SK-N-SH treated with all-trans-retinoic acid at 6 μM for 48 hours (cell line): ENCODE measurements at regions not wholly inside any gene's neighbourhood (a gene's known extent, or its start where the extent isn't known, plus 50 kb on each side); places are given as distances from the start of the nearest gene placed in this dataset.

Experiments
- ATAC-seq: fragments of 200-7000 bp; cut with Tn5 transposase; 3 replicates; pipeline ENCODE4 v1.9.1; 2020; ENCODE audit warnings: mild to moderate bottlenecking, moderate library complexity
- ARNTL ChIP-seq: fragments of 450-650 bp; formaldehyde crosslinking; IDR thresholded peaks from 2 replicates; pipeline ENCODE4 v1.5.0; 2020; ENCODE audit warnings: low read depth, mild to moderate bottlenecking, moderate library complexity, borderline replicate concordance
- BACH2 ChIP-seq: fragments of 250-450 bp; sonication (Bioruptor Pico); IDR thresholded peaks from 2 replicates; pipeline ENCODE4 v1.9.0; 2021; ENCODE audit warnings: mild to moderate bottlenecking, borderline replicate concordance
- CSDC2 ChIP-seq: fragments of 250-450 bp; sonication (Bioruptor Pico); IDR thresholded peaks from 2 replicates; pipeline ENCODE4 v1.5.0; 2020; ENCODE audit warnings: mild to moderate bottlenecking, moderate library complexity
- CSRNP3 ChIP-seq: fragments of 250-450 bp; sonication (Bioruptor Pico); IDR thresholded peaks from 2 replicates; pipeline ENCODE4 v1.5.1; 2021; ENCODE audit warnings: mild to moderate bottlenecking, moderate library complexity
- ISL1 ChIP-seq: fragments of 250-450 bp; sonication (Bioruptor Pico); IDR thresholded peaks from 2 replicates; pipeline ENCODE4 v2.1.2; 2022; ENCODE audit warnings: mild to moderate bottlenecking, moderate library complexity
- PATZ1 ChIP-seq: fragments of 250-450 bp; sonication (Bioruptor Pico); IDR thresholded peaks from 2 replicates; pipeline ENCODE4 v1.8.0; 2020; ENCODE audit warnings: mild to moderate bottlenecking, moderate library complexity, borderline replicate concordance
- POU6F1 ChIP-seq: fragments of 250-450 bp; sonication (Bioruptor Pico); IDR thresholded peaks from 2 replicates; pipeline ENCODE4 v1.8.0; 2021; ENCODE audit warnings: low read depth, mild to moderate bottlenecking, moderate library complexity, borderline replicate concordance
- PPARA ChIP-seq: fragments of 250-450 bp; sonication (Bioruptor Pico); IDR thresholded peaks from 2 replicates; pipeline ENCODE4 v1.5.0; 2020; ENCODE audit warnings: mild to moderate bottlenecking, borderline replicate concordance
- RARB ChIP-seq: fragments of 250-450 bp; sonication (Bioruptor Pico); IDR thresholded peaks from 2 replicates; pipeline ENCODE4 v1.8.0; 2021; ENCODE audit warnings: mild to moderate bottlenecking, moderate library complexity
- SNAI2 ChIP-seq: fragments of 250-450 bp; sonication (Bioruptor Pico); IDR thresholded peaks from 2 replicates; pipeline ENCODE4 v1.5.0; 2020; ENCODE audit warnings: mild to moderate bottlenecking, moderate library complexity
- TCF4 ChIP-seq: fragments of 250-450 bp; sonication (Bioruptor Pico); IDR thresholded peaks from 2 replicates; pipeline ENCODE4 v1.8.0; 2021; ENCODE audit warnings: mild to moderate bottlenecking, moderate library complexity, borderline replicate concordance
- TOX ChIP-seq: fragments of 250-450 bp; sonication (Bioruptor Pico); IDR thresholded peaks from 2 replicates; pipeline ENCODE4 v1.8.0; 2021; ENCODE audit warnings: mild to moderate bottlenecking, moderate library complexity, borderline replicate concordance
- TSHZ2 ChIP-seq: fragments of 250-450 bp; sonication (Bioruptor Pico); IDR thresholded peaks from 2 replicates; pipeline ENCODE4 v1.5.0; 2020; ENCODE audit warnings: mild to moderate bottlenecking, moderate library complexity
- ZC3H10 ChIP-seq: fragments of 250-450 bp; sonication (Bioruptor Pico); IDR thresholded peaks from 2 replicates; pipeline ENCODE4 v1.5.1; 2021; ENCODE audit warnings: mild to moderate bottlenecking, moderate library complexity
- ZFP30 ChIP-seq: fragments of 450-650 bp; formaldehyde crosslinking; IDR thresholded peaks from 2 replicates; pipeline ENCODE4 v1.5.0; 2022; ENCODE audit warnings: mild to moderate bottlenecking, moderate library complexity
- ZNF70 ChIP-seq: fragments of 450-650 bp; formaldehyde crosslinking; IDR thresholded peaks from 2 replicates; pipeline ENCODE4 v1.5.0; 2020; ENCODE audit warnings: mild to moderate bottlenecking, moderate library complexity
- ZNF8 ChIP-seq: fragments of 450-650 bp; formaldehyde crosslinking; IDR thresholded peaks from 2 replicates; pipeline ENCODE4 v1.5.0; 2020; ENCODE audit warnings: mild to moderate bottlenecking, moderate library complexity

GRCh38 chr3:25145176-25145575, 282.9 kb upstream of the RARB start:
- TF ChIP-seq POU6F1 (CRISPR knock-in tag) (no peak), SNAI2 (CRISPR knock-in tag) (no peak), CSDC2 (no peak), TCF4 (no peak), ZFP30 (CRISPR knock-in tag) (no peak), PATZ1 (CRISPR knock-in tag) (no peak), PPARA (CRISPR knock-in tag) (no peak), ZNF8 (CRISPR knock-in tag) (no peak), RARB (CRISPR knock-in tag) (no peak), TSHZ2 (no peak), TOX (CRISPR knock-in tag) (no peak)
- no peak for ATAC-seq

- TF ChIP-seq ZC3H10, result no peak
- TF ChIP-seq TOX (CRISPR knock-in tag), result no peak
- TF ChIP-seq ISL1, result no peak
- TF ChIP-seq CSDC2, result no peak
- TF ChIP-seq CSRNP3 (CRISPR knock-in tag), result no peak
- TF ChIP-seq ARNTL, result no peak
- no peak for TF ChIP-seq SNAI2 (CRISPR knock-in tag)
- no peak for TF ChIP-seq PATZ1 (CRISPR knock-in tag)
- TF ChIP-seq ZNF8 (CRISPR knock-in tag), result no peak
- TF ChIP-seq RARB (CRISPR knock-in tag), result no peak
- TF ChIP-seq BACH2 (CRISPR knock-in tag), result no peak
- no peak for TF ChIP-seq POU6F1 (CRISPR knock-in tag)
- no peak for ATAC-seq
These were observed 277.9 kb upstream of the RARB start for GRCh38 chr3:25150199-25150598.

GRCh38 chr3:25151281-25151902, 276.7 kb upstream of the RARB start:
- TF ChIP-seq ZNF70 (CRISPR knock-in tag), result no peak
- ATAC-seq, result peak; percentile 16; the same call in 1 of the 3 replicates
